ENCODE measurements at regions not wholly inside any gene's neighbourhood (a gene's known extent, or its start where the extent isn't known, plus 50 kb on each side); places are given as distances from the start of the nearest gene placed in this dataset.

- H3K9me3 ChIP-seq = no peaks in the 10 kb centered on the region
- no peak overlapping the region for H3K4me3 ChIP-seq
- DNase-seq (ENCODE audit: low spot score in 2 of 2) = no peak
- H3K4me1 ChIP-seq = no peaks in the 10 kb centered on the region
- H3K27me3 ChIP-seq (ENCODE audit: low read depth) = no peaks in the 10 kb centered on the region
- H3K36me3 ChIP-seq (replicated peaks) = no peaks in the 10 kb centered on the region
- in situ Hi-C loops (cut with MboI; ENCODE audit: low sequenced_read_pairs) = no loop called here
These were observed 1065.0 kb downstream of the LRFN5 start for GRCh38 chr14:42671636-42672035.

- in situ Hi-C loops (cut with MboI; ENCODE audit: low sequenced_read_pairs) = no loop called here
- Histone ChIP-seq H3K27me3 (ENCODE audit: low read depth) (no peaks in the 10 kb centered on the region), H3K36me3 (replicated peaks) (no peaks in the 10 kb centered on the region), H3K4me1 (peaks cover 2% of the 10 kb centered on the region; the same call in 1 of the 2 replicates), H3K4me3 (no peak overlapping the region), H3K9me3 (no peaks in the 10 kb centered on the region)
- no peak for DNase-seq (ENCODE audit: low spot score in 2 of 2)
These were observed 1058.4 kb downstream of the LRFN5 start for GRCh38 chr14:42665083-42665482.

GRCh38 chr14:42664190-42664589 is 1057.5 kb downstream of the LRFN5 start:
- H3K36me3 ChIP-seq (replicated peaks) = no peaks in the 10 kb centered on the region
- no peaks in the 10 kb centered on the region for H3K27me3 ChIP-seq (ENCODE audit: low read depth)
- peak in 1 of 2 experiments; percentile 8 for DNase-seq (ENCODE audit: low spot score in 2 of 2)
- H3K9me3 ChIP-seq = no peaks in the 10 kb centered on the region
- no peak overlapping the region for H3K4me3 ChIP-seq
- in situ Hi-C loops (cut with MboI; ENCODE audit: low sequenced_read_pairs) = no loop called here
- peaks cover 2% of the 10 kb centered on the region; the same call in 1 of the 2 replicates for H3K4me1 ChIP-seq

- in situ Hi-C loops (cut with MboI; ENCODE audit: low sequenced_read_pairs) = no loop called here
- DNase-seq (ENCODE audit: low spot score in 2 of 2) = no peak
- no peaks in the 10 kb centered on the region for H3K9me3 ChIP-seq
- H3K4me3 ChIP-seq = no peak overlapping the region
- no peaks in the 10 kb centered on the region for H3K4me1 ChIP-seq
- no peaks in the 10 kb centered on the region for H3K36me3 ChIP-seq (replicated peaks)
- no peaks in the 10 kb centered on the region for H3K27me3 ChIP-seq (ENCODE audit: low read depth)
These were observed 1048.0 kb downstream of the LRFN5 start for GRCh38 chr14:42654707-42655106.

GRCh38 chr14:42642787-42643186 is 1036.1 kb downstream of the LRFN5 start:
- no peak overlapping the region for H3K4me3 ChIP-seq
- H3K9me3 ChIP-seq = no peaks in the 10 kb centered on the region
- in situ Hi-C loops (cut with MboI; ENCODE audit: low sequenced_read_pairs) = no loop called here
- H3K27me3 ChIP-seq (ENCODE audit: low read depth) = no peaks in the 10 kb centered on the region
- DNase-seq (ENCODE audit: low spot score in 2 of 2) = no peak
- H3K4me1 ChIP-seq = no peaks in the 10 kb centered on the region
- H3K36me3 ChIP-seq (replicated peaks) = no peaks in the 10 kb centered on the region

GRCh38 chr14:42633504-42634095 is 1026.9 kb downstream of the LRFN5 start:
- Histone ChIP-seq H3K36me3 (replicated peaks) (no peaks in the 10 kb centered on the region), H3K4me3 (no peak overlapping the region), H3K27me3 (ENCODE audit: low read depth) (no peaks in the 10 kb centered on the region), H3K4me1 (no peaks in the 10 kb centered on the region), H3K9me3 (no peaks in the 10 kb centered on the region)
- no peak for DNase-seq (ENCODE audit: low spot score in 2 of 2)
- in situ Hi-C loops (cut with MboI; ENCODE audit: low sequenced_read_pairs) = no loop called here

- no peak overlapping the region for H3K4me3 ChIP-seq
- no peaks in the 10 kb centered on the region for H3K27me3 ChIP-seq (ENCODE audit: low read depth)
- no peaks in the 10 kb centered on the region for H3K4me1 ChIP-seq
- no peaks in the 10 kb centered on the region for H3K9me3 ChIP-seq
- DNase-seq (ENCODE audit: low spot score in 2 of 2) = no peak
- in situ Hi-C loops (cut with MboI; ENCODE audit: low sequenced_read_pairs) = no loop called here
- H3K36me3 ChIP-seq (replicated peaks) = no peaks in the 10 kb centered on the region
These were observed 1022.9 kb downstream of the LRFN5 start for GRCh38 chr14:42629553-42629952.

GRCh38 chr14:42628602-42629001 is 1021.9 kb downstream of the LRFN5 start:
- Histone ChIP-seq H3K9me3 (no peaks in the 10 kb centered on the region), H3K4me3 (no peak overlapping the region), H3K36me3 (replicated peaks) (no peaks in the 10 kb centered on the region), H3K4me1 (no peaks in the 10 kb centered on the region), H3K27me3 (ENCODE audit: low read depth) (no peaks in the 10 kb centered on the region)
- DNase-seq (ENCODE audit: low spot score in 2 of 2) = no peak
- in situ Hi-C loops (cut with MboI; ENCODE audit: low sequenced_read_pairs) = no loop called here

GRCh38 chr14:42626986-42627385 is 1020.3 kb downstream of the LRFN5 start:
- Histone ChIP-seq H3K27me3 (ENCODE audit: low read depth) (no peaks in the 10 kb centered on the region), H3K4me1 (no peaks in the 10 kb centered on the region), H3K4me3 (no peak overlapping the region), H3K36me3 (replicated peaks) (no peaks in the 10 kb centered on the region), H3K9me3 (no peaks in the 10 kb centered on the region)
- in situ Hi-C loops (cut with MboI; ENCODE audit: low sequenced_read_pairs) = no loop called here
- no peak for DNase-seq (ENCODE audit: low spot score in 2 of 2)

- H3K27me3 ChIP-seq (ENCODE audit: low read depth) = no peaks in the 10 kb centered on the region
- H3K9me3 ChIP-seq = no peaks in the 10 kb centered on the region
- no peaks in the 10 kb centered on the region for H3K4me1 ChIP-seq
- no peak for DNase-seq (ENCODE audit: low spot score in 2 of 2)
- no peaks in the 10 kb centered on the region for H3K36me3 ChIP-seq (replicated peaks)
- no peak overlapping the region for H3K4me3 ChIP-seq
- in situ Hi-C loops (cut with MboI; ENCODE audit: low sequenced_read_pairs) = no loop called here
These were observed 1018.5 kb downstream of the LRFN5 start for GRCh38 chr14:42624980-42625761.

- Histone ChIP-seq H3K36me3 (replicated peaks) (no peaks in the 10 kb centered on the region), H3K4me3 (no peak overlapping the region), H3K4me1 (no peaks in the 10 kb centered on the region), H3K27me3 (ENCODE audit: low read depth) (no peaks in the 10 kb centered on the region), H3K9me3 (no peaks in the 10 kb centered on the region)
- no peak for DNase-seq (ENCODE audit: low spot score in 2 of 2)
- in situ Hi-C loops (cut with MboI; ENCODE audit: low sequenced_read_pairs) = no loop called here
These were observed 1010.3 kb downstream of the LRFN5 start for GRCh38 chr14:42617005-42617404.

GRCh38 chr14:42606839-42607238 is 1000.2 kb downstream of the LRFN5 start:
- no peak for DNase-seq (ENCODE audit: low spot score in 2 of 2)
- in situ Hi-C loops (cut with MboI; ENCODE audit: low sequenced_read_pairs) = no loop called here
- Histone ChIP-seq H3K4me3 (no peak overlapping the region), H3K4me1 (no peaks in the 10 kb centered on the region), H3K9me3 (no peaks in the 10 kb centered on the region), H3K36me3 (replicated peaks) (no peaks in the 10 kb centered on the region), H3K27me3 (ENCODE audit: low read depth) (no peaks in the 10 kb centered on the region)

GRCh38 chr14:42602336-42602845 is 995.7 kb downstream of the LRFN5 start:
- in situ Hi-C loops (cut with MboI; ENCODE audit: low sequenced_read_pairs) = no loop called here
- Histone ChIP-seq H3K9me3 (no peaks in the 10 kb centered on the region), H3K4me3 (no peak overlapping the region), H3K36me3 (replicated peaks) (no peaks in the 10 kb centered on the region), H3K27me3 (ENCODE audit: low read depth) (no peaks in the 10 kb centered on the region), H3K4me1 (no peaks in the 10 kb centered on the region)
- no peak for DNase-seq (ENCODE audit: low spot score in 2 of 2)

- no peak overlapping the region for H3K4me3 ChIP-seq
- no peaks in the 10 kb centered on the region for H3K27me3 ChIP-seq (ENCODE audit: low read depth)
- no peak for DNase-seq (ENCODE audit: low spot score in 2 of 2)
- in situ Hi-C loops (cut with MboI; ENCODE audit: low sequenced_read_pairs) = no loop called here
- H3K9me3 ChIP-seq = no peaks in the 10 kb centered on the region; the same call in 1 of the 2 replicates
- no peaks in the 10 kb centered on the region for H3K36me3 ChIP-seq (replicated peaks)
- no peaks in the 10 kb centered on the region for H3K4me1 ChIP-seq
These were observed 965.4 kb downstream of the LRFN5 start for GRCh38 chr14:42572032-42572431.

Data from HAP-1 (cell line).